DOHH2 (cell line): ENCODE measurements at regions not wholly inside any gene's neighbourhood (a gene's known extent, or its start where the extent isn't known, plus 50 kb on each side); places are given as distances from the start of the nearest gene placed in this dataset.

ENCODE experiments used
- H3F3A ChIP-seq: fragments of 200-600 bp; sonication (generic), shearing (Covaris generic); 2 replicates; pipeline ENCODE4 v1.6.0; 2016; ENCODE audit warnings: antibody characterized with exemption, mild to moderate bottlenecking; ENCODE audit not compliant: control insufficient read depth, insufficient read depth
- H3K27ac ChIP-seq: fragments of 200-600 bp; sonication (generic); 2 replicates; pipeline ENCODE4 v1.5.1; 2014; ENCODE audit warnings: low read depth, mild to moderate bottlenecking, low read length, moderate library complexity
- H3K27me3 ChIP-seq: fragments of 200-600 bp; sonication (generic); 2 replicates; pipeline ENCODE4 v1.6.1; 2014; ENCODE audit warnings: mild to moderate bottlenecking, low read length, mixed read lengths; ENCODE audit not compliant: control insufficient read depth
- H3K36me3 ChIP-seq: fragments of 200-600 bp; sonication (generic); 2 replicates; pipeline ENCODE4 v1.6.1; 2014; ENCODE audit warnings: mild to moderate bottlenecking, low read length, moderate library complexity, mixed read lengths; ENCODE audit not compliant: control insufficient read depth
- H3K4me1 ChIP-seq: fragments of 200-600 bp; sonication (generic); 2 replicates; pipeline ENCODE4 v1.6.1; 2014; ENCODE audit warnings: mild to moderate bottlenecking, low read length, mixed read lengths; ENCODE audit not compliant: control insufficient read depth
- H3K4me2 ChIP-seq: fragments of 200-600 bp; sonication (generic); 2 replicates; pipeline ENCODE4 v1.6.0; 2014; ENCODE audit warnings: mild to moderate bottlenecking, low read length, moderate library complexity
- H3K4me3 ChIP-seq: fragments of 200-600 bp; sonication (generic); 2 replicates; pipeline ENCODE4 v1.5.1; 2014; ENCODE audit warnings: mild to moderate bottlenecking, low read length, mixed read lengths
- H3K79me2 ChIP-seq: fragments of 200-600 bp; sonication (generic); 2 replicates; pipeline ENCODE4 v1.6.1; 2014; ENCODE audit warnings: mild to moderate bottlenecking, low read length, mixed read lengths; ENCODE audit not compliant: control insufficient read depth
- H3K9me2 ChIP-seq: fragments of 200-600 bp; sonication (generic); replicated peaks from 2 replicates; pipeline ENCODE4 v1.6.1; 2014; ENCODE audit warnings: mild to moderate bottlenecking, low read length, mixed read lengths; ENCODE audit not compliant: control insufficient read depth
- H3K9me3 ChIP-seq: fragments of 200-600 bp; sonication (generic); 2 replicates; pipeline ENCODE4 v1.6.1; 2014; ENCODE audit warnings: antibody characterized with exemption, low read length, mixed read lengths; ENCODE audit not compliant: control insufficient read depth, insufficient read depth
- H4K20me1 ChIP-seq: fragments of 200-600 bp; sonication (generic); 2 replicates; pipeline ENCODE4 v1.6.0; 2014; ENCODE audit warnings: low read depth, mild to moderate bottlenecking, antibody characterized with exemption, low read length, moderate library complexity; ENCODE audit not compliant: control insufficient read depth, insufficient read depth
- CTCF ChIP-seq: fragments of 200-600 bp; sonication (generic); IDR thresholded peaks from one replicate; pipeline ENCODE4 v1.5.1; 2014; ENCODE audit warnings: antibody characterized with exemption, mild to moderate bottlenecking, low read depth, low read length; ENCODE audit not compliant: poor library complexity, severe bottlenecking
- EZH2phosphoT487 ChIP-seq: fragments of 200-600 bp; sonication (generic); IDR thresholded peaks from 2 replicates; pipeline ENCODE4 v1.6.1; 2017; ENCODE audit warnings: borderline replicate concordance, mild to moderate bottlenecking, antibody characterized with exemption, low read length, moderate library complexity, mixed read lengths

GRCh38 chr10:130425169-130425568, 289.0 kb downstream of the GLRX3 start:
- no peak for TF ChIP-seq EZH2phosphoT487
- Histone ChIP-seq H3K27ac (no peak overlapping the region), H4K20me1 (no peaks in the 10 kb centered on the region), H3K4me2 (no peak overlapping the region), H3K9me3 (no peaks in the 10 kb centered on the region), H3K4me1 (no peaks in the 10 kb centered on the region), H3K27me3 (no peaks in the 10 kb centered on the region), H3K36me3 (no peaks in the 10 kb centered on the region), H3K9me2 (no peaks in the 10 kb centered on the region), H3K79me2 (no peaks in the 10 kb centered on the region), H3F3A (no peaks in the 10 kb centered on the region), H3K4me3 (no peak overlapping the region)

DNA sequence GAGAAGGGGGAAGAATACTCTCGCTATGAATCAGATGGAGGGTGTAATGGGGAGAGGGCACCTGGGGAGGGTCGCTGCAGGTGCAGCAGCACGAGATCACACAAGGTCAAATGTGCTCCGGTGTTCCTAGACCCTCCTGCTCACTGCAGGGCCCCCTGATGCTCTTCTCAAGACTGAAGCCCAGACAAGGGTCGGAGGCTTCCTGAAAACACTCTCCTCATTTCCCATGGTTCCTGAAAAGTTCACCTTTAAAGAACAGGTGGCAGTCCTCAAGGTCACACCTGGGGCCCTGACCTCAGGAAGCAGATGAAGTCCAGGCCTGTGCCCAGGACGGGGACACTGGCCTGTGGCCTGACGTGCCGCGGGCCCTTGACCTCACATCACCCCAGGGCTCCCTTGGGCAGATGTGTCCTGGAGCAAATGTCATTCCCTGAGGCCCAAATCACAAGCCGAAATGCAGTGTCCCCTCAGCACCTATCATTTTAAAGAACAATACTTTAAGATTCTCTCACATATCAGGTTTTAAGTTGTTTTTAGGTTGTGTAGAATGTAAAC, 289.8 kb downstream of the GLRX3 start:
- no peaks in the 10 kb centered on the region for H3K9me3 ChIP-seq
- no peaks in the 10 kb centered on the region for H3K4me1 ChIP-seq
- no peak overlapping the region for H3K27ac ChIP-seq
- no peaks in the 10 kb centered on the region for H3F3A ChIP-seq
- no peaks in the 10 kb centered on the region for H3K9me2 ChIP-seq
- no peaks in the 10 kb centered on the region for H3K27me3 ChIP-seq
- no peaks in the 10 kb centered on the region for H3K79me2 ChIP-seq
- no peaks in the 10 kb centered on the region for H4K20me1 ChIP-seq
- TF ChIP-seq CTCF (no peak), EZH2phosphoT487 (no peak)
- H3K4me3 ChIP-seq: no peak overlapping the region
- no peaks in the 10 kb centered on the region for H3K36me3 ChIP-seq
- no peak overlapping the region for H3K4me2 ChIP-seq

GRCh38 chr10:130427216-130427722, 291.1 kb downstream of the GLRX3 start:
- TF ChIP-seq EZH2phosphoT487: no peak
- no peak for TF ChIP-seq CTCF
- Histone ChIP-seq H3K27me3 (no peaks in the 10 kb centered on the region), H3K4me1 (no peaks in the 10 kb centered on the region), H3K9me2 (no peaks in the 10 kb centered on the region), H3K36me3 (no peaks in the 10 kb centered on the region), H3K79me2 (no peaks in the 10 kb centered on the region), H4K20me1 (no peaks in the 10 kb centered on the region), H3F3A (no peaks in the 10 kb centered on the region), H3K27ac (no peak overlapping the region), H3K9me3 (no peaks in the 10 kb centered on the region), H3K4me3 (no peak overlapping the region), H3K4me2 (no peak overlapping the region)

- TF ChIP-seq EZH2phosphoT487 (no peak), CTCF (no peak)
These were observed 292.7 kb downstream of the GLRX3 start for GRCh38 chr10:130428936-130429335.

More at GRCh38 chr10:130428936-130429335, 292.7 kb downstream of the GLRX3 start:
- H4K20me1 ChIP-seq: no peaks in the 10 kb centered on the region
- no peaks in the 10 kb centered on the region for H3K9me3 ChIP-seq
- no peaks in the 10 kb centered on the region for H3K4me1 ChIP-seq
- H3K9me2 ChIP-seq: no peaks in the 10 kb centered on the region
- no peak overlapping the region for H3K4me3 ChIP-seq
- H3K27ac ChIP-seq: no peak overlapping the region
- no peaks in the 10 kb centered on the region for H3K36me3 ChIP-seq
- no peaks in the 10 kb centered on the region for H3K27me3 ChIP-seq
- H3F3A ChIP-seq: no peaks in the 10 kb centered on the region
- H3K79me2 ChIP-seq: no peaks in the 10 kb centered on the region
- H3K4me2 ChIP-seq: no peak overlapping the region
